ENCODE measurements at regions not wholly inside any gene's neighbourhood (a gene's known extent, or its start where the extent isn't known, plus 50 kb on each side); places are given as distances from the start of the nearest gene placed in this dataset.

DNA sequence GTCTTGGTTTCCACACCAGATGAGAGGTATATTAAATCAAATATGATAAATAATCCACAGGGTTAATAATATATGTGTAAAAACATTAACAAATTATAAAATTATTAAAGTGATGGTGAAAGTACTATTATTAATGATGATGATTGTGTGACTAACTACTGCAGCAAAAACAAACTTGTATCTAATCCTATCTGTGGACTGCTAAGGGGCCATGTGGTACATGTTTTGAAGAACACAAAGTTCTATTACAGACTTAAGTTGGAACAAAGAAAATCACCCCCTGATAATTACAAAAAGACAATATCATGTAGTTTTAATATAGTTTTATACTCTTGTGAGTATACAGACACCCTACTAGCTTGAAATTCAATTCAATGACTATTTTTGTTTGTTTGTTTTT is 504.2 kb upstream of the NBEA start:
- no peak for DNase-seq
- H3K9me3 Mint-ChIP-seq, result no peaks in the 10 kb centered on the region
- H3K27ac Mint-ChIP-seq, result no peak overlapping the region
- H3K4me3 Mint-ChIP-seq, result no peak overlapping the region
- no peaks in the 10 kb centered on the region for H3K36me3 Mint-ChIP-seq
- H3K27me3 Mint-ChIP-seq, result no peaks in the 10 kb centered on the region
- no peaks in the 10 kb centered on the region for H3K4me1 Mint-ChIP-seq

DNA sequence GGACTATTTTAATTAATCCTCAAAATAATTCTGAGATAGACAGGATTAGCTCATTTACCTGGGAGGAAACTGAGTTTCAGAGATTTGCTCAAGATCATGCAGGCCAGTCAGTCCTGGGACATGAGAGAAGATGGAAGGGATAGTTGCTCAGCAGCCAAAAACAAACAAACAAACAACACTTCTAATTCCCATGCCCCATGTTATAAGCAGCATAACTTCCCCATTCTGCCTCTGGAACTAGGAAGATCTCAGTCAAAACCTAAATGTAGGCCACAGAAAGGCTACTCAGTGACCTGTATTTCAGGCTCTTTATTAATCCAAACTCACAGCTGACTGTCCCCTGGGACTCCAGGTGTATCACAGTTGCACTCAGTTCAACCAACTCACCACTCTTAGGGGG is 489.2 kb upstream of the NBEA start:
- no peak overlapping the region for H3K4me3 Mint-ChIP-seq
- no peaks in the 10 kb centered on the region for H3K36me3 Mint-ChIP-seq
- H3K4me1 Mint-ChIP-seq, result no peaks in the 10 kb centered on the region
- no peak for DNase-seq
- no peak overlapping the region for H3K27ac Mint-ChIP-seq
- H3K27me3 Mint-ChIP-seq, result peaks cover 4% of the 10 kb centered on the region
- peaks cover 6% of the 10 kb centered on the region for H3K9me3 Mint-ChIP-seq

DNA sequence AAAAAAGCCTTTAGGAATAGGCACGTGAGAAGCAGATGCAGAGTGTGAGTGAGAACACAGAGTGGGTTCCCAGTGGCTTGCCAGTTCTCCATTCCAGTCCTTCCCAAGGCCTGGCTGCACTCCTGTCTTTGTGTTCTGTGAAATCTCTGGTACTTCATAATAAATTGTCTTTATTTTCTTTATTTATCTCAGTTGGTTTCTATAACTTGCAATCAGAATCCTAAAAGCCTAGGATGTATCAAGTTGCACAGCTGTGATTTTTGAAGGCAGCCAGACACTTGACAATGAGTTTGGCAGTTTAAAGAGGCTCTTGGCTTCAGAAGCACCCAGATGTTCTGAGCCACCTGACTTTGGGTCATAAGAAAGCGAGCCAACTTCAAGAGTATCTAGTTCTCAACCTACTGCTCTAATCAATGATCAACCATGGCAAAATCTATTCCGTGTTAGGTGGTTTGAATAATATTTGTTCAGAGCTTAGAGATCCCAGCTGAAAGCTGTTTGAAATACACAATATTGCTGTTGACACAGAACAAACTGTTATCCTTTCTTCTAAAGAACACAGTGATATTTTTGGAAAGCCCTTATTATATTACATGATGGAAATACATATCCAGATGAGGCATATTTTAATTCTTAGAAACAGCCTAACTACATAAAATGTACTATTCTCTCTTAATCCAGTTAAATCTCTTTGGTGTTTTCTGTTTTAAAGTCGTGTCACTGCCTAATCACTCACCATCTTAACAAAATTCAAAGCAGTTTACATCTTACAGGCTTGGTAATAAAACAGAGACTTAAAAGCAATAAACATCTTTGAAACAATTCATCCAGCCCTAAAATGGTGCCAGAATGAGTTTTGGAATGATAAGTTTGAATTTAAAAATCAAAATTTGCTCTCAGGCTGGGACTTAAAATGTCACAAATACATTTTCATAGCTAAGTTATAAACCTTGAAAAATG is 483.0 kb upstream of the NBEA start:
- Mint-ChIP-seq H3K4me3 (no peak overlapping the region), H3K9me3 (peaks cover 6% of the 10 kb centered on the region), H3K27ac (no peak overlapping the region), H3K4me1 (no peaks in the 10 kb centered on the region), H3K36me3 (no peaks in the 10 kb centered on the region), H3K27me3 (peaks cover 7% of the 10 kb centered on the region)
- no peak for DNase-seq

DNA sequence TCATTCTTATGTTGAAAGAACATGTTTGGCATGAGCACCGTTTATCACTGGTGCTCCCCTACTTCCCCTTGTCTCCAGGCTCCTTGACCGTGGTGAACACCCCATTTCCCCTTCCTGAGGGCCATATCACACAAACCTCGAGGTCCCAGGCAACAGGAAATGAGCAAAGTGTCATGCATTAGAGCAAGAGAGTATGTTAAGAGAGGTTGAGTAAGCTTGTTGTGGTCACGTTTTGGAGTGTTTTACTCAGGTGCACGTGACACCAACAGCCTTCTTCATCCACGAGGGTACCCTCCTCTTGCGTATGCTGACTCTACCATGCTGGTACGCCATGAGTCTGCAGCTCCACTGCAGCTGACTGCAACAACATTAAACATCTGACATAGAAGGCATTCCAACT is 482.2 kb upstream of the NBEA start:
- H3K36me3 Mint-ChIP-seq, result no peaks in the 10 kb centered on the region
- H3K27ac Mint-ChIP-seq, result no peak overlapping the region
- peaks cover 7% of the 10 kb centered on the region for H3K27me3 Mint-ChIP-seq
- peaks cover 4% of the 10 kb centered on the region for H3K9me3 Mint-ChIP-seq
- no peaks in the 10 kb centered on the region for H3K4me1 Mint-ChIP-seq
- no peak overlapping the region for H3K4me3 Mint-ChIP-seq
- DNase-seq, result no peak

DNA sequence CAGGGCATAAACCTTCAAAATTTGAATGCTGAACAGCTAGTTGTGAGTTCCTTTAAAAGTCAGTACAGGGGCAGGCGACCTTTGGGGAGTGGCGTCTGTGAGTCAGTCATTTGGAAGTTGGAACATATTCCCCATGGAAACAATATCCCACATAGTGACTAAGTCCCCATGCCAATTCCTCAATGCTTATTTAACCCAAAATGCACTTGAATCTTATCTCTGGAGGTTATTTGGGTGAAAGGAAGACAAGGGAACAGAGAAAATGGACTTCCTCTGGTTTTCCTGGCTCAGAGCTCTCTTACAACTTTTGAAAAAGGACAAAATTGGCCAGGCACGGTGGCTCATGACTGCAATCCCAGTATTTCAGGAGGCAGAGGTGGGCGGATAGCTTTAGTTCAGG is 479.2 kb upstream of the NBEA start:
- Mint-ChIP-seq H3K4me1 (no peaks in the 10 kb centered on the region), H3K36me3 (no peaks in the 10 kb centered on the region), H3K9me3 (no peaks in the 10 kb centered on the region), H3K27me3 (peaks cover 3% of the 10 kb centered on the region), H3K27ac (no peak overlapping the region), H3K4me3 (no peak overlapping the region)
- DNase-seq, result no peak

DNA sequence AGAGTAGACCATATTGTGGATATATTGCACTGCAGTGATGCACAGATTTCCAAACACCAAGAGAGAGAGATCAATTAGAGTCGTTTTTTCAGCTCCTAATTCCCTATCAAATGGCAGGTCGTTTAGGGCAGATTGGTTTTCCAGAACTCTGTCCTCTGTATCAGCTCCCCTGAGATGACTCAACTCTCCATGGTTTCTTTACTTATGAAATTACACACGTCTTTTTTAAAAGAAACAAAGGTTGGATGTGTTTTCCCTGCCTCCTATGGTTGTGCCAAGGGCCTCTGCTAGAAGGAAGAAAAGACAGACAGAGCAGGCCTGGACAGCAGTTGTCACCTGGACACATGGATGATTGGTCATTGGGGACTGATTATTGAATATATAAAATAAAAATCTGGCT is 478.1 kb upstream of the NBEA start:
- DNase-seq, result no peak
- Mint-ChIP-seq H3K4me3 (no peak overlapping the region), H3K27ac (no peak overlapping the region), H3K27me3 (peaks cover 3% of the 10 kb centered on the region), H3K9me3 (no peaks in the 10 kb centered on the region), H3K36me3 (no peaks in the 10 kb centered on the region), H3K4me1 (no peaks in the 10 kb centered on the region)

DNA sequence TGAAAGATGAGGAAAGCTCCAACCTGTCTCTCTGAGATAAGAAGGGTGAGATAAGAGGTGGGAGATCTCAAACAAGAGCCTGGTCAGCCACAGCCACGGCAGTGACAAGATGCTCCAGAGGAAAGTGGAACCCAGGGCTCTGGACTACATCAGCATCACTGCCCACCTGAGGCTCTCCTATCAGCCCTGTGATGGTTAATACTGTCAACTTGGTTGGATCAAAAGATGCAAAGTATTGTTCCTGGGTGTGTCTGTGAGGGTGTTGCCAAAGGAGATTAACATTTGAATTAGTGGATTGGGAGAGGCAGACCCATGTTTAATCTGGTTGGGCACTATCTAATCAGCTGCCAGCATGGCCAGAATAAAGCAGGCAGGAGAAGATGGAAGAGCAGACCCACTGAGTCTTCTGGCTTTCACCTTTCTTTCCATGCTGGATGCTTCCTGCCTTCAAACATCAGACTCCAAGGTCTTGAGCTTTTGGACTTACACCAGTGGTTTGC is 476.6 kb upstream of the NBEA start:
- Mint-ChIP-seq H3K27me3 (peaks cover 3% of the 10 kb centered on the region), H3K4me3 (no peak overlapping the region), H3K36me3 (no peaks in the 10 kb centered on the region), H3K4me1 (no peaks in the 10 kb centered on the region), H3K9me3 (no peaks in the 10 kb centered on the region), H3K27ac (no peak overlapping the region)
- no peak for DNase-seq

DNA sequence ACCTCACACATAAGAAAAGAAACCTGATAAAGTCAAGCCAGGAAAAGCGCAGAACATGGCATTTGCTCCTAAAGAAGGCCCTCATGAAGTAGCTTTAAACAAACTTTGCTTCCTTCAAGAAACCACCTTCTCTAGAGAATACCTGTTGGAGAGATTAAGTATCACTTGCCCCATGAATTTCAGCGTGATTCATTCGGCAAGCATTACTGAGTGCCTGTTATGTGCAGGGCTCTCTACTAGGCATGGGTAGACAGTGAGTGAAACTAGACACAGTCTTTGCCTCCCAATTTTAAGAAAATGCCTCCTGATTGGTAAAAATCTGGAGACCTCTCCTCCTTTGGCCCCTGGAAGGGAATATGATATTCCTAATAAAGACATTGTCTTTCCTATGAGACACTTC is 475.8 kb upstream of the NBEA start:
- no peaks in the 10 kb centered on the region for H3K4me1 Mint-ChIP-seq
- no peak for DNase-seq
- no peak overlapping the region for H3K4me3 Mint-ChIP-seq
- no peaks in the 10 kb centered on the region for H3K36me3 Mint-ChIP-seq
- no peaks in the 10 kb centered on the region for H3K27me3 Mint-ChIP-seq
- no peak overlapping the region for H3K27ac Mint-ChIP-seq
- no peaks in the 10 kb centered on the region for H3K9me3 Mint-ChIP-seq

DNA sequence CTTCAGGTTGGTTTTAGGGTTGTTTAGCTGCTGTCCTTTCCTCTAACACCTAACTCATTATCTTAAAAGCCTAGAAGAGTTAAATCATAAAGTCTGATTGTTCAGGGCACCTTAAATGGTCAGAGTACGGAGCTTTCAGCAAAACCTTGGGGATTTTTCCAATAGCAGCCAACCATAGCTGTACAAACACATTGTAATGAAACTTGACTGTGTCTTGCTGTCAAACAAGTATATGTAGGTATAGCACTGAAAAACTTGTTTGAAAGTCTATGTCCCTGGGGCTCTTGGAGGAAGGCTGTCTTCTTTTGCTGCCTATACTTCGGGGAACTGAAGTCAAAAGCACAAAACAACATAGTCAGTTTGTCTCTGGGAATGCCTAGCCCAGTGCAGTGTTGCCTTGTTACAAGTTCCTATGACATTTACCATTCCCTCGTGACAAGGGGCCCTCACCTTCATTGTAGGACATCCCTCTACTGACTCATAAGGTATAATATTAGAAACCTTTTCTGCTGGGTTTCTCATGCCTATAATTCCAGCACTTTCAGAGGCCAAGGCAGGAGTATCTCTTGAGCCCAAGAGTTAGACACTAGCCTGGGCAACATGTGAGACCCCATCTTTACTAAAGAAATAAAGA is 474.5 kb upstream of the NBEA start:
- Mint-ChIP-seq H3K4me1 (no peaks in the 10 kb centered on the region), H3K27ac (no peak overlapping the region), H3K36me3 (no peaks in the 10 kb centered on the region)

DNA sequence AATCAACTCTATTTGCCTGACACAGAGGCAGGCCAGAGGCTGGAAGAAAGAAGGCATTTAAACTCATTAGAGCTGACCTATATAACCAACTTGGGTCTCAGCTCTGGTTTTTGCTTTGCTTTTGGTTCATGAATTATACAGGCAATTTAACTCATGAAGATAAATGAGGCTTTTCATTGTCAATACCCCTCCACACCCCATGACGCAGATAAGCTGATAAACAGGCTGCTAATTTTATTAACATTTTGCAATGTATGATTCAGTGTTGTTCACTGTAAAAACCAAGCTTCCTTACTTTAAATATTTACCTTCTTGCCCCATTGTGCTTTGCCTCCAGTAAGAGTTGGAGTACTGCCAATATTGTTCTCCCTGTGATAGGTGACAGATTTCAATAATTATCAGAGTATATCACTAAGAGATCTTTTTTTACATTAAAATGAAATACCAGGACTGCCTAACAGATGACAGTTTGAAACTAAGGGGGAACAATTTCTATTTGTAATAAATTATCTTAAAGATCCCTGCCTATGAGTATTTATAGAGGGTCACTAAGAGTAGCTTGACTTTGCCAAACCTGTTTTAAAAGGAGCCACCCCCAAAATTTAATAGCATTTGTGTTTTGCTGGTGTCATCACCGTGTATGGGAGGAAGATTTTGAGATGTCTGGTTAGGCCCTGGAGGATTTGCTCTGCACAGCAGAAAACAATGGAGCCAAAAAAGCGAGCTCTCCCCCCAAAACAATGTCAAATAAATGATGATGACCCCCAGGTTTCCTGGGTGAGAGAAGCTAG is 472.7 kb upstream of the NBEA start:
- H3K4me3 Mint-ChIP-seq, result no peak overlapping the region
- H3K27ac Mint-ChIP-seq, result no peak overlapping the region
- H3K27me3 Mint-ChIP-seq, result no peaks in the 10 kb centered on the region
- H3K9me3 Mint-ChIP-seq, result no peaks in the 10 kb centered on the region
- no peaks in the 10 kb centered on the region for H3K4me1 Mint-ChIP-seq
- DNase-seq, result no peak
- H3K36me3 Mint-ChIP-seq, result no peaks in the 10 kb centered on the region

More for the DNA sequence above, 474.5 kb upstream of the NBEA start:
- no peak for DNase-seq
- Mint-ChIP-seq H3K4me3 (no peak overlapping the region), H3K9me3 (no peaks in the 10 kb centered on the region), H3K27me3 (no peaks in the 10 kb centered on the region)

DNA sequence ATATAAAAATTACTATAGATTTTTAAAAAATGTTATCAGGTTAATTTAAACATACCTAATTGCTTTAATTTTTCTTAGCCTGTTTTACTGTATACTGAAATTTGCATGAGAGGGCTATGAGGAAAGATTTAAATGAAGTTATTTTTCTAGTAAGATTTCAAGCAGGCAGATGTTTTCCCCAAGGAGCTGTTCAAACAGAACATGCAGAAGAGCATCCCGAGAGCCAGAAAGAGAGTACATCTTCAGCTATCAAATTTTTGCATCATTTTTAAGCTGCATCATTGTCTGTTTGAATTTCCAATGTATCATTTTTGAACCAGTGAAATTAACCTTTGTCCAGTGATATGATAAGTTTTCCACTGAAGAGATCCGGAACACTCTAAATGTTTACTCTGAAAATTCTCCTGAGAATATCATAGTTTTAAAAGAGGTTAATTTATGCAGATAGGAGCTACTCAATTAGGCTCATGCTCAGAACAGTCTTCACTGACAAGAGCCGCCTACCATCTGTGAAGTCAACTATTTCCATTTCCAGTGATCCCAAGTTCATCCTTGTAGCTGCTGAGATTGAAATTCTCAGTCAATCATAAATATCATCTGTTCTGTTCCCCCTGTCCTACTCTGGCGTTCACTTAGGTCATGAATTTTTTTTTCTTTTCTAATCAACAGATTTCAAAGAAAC is 467.7 kb upstream of the NBEA start:
- no peak overlapping the region for H3K27ac Mint-ChIP-seq
- H3K36me3 Mint-ChIP-seq, result no peaks in the 10 kb centered on the region
- no peaks in the 10 kb centered on the region for H3K9me3 Mint-ChIP-seq
- no peak for DNase-seq
- no peaks in the 10 kb centered on the region for H3K27me3 Mint-ChIP-seq
- H3K4me1 Mint-ChIP-seq, result no peaks in the 10 kb centered on the region
- no peak overlapping the region for H3K4me3 Mint-ChIP-seq

DNA sequence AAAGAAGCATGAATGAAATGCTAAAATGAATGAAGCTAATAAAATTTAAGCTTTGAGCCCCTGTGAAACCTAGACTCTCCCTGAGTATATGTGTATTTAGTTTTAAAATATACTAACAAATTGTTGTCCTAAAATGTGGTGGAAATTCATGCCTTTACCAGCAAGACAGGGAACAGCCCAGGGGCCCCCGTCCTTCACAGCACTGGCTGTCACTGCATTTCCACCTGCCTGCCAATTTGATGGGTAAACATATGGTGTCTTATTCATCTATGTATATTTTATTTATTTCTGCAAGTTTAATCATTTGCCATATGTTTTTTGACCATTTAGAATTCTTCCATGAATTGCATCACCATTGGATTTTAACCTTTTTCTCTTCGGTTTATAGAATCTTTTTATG is 463.7 kb upstream of the NBEA start:
- H3K4me1 Mint-ChIP-seq, result no peaks in the 10 kb centered on the region
- H3K9me3 Mint-ChIP-seq, result no peaks in the 10 kb centered on the region
- no peak for DNase-seq
- no peaks in the 10 kb centered on the region for H3K27me3 Mint-ChIP-seq
- no peak overlapping the region for H3K4me3 Mint-ChIP-seq
- no peaks in the 10 kb centered on the region for H3K36me3 Mint-ChIP-seq
- H3K27ac Mint-ChIP-seq, result no peak overlapping the region

DNA sequence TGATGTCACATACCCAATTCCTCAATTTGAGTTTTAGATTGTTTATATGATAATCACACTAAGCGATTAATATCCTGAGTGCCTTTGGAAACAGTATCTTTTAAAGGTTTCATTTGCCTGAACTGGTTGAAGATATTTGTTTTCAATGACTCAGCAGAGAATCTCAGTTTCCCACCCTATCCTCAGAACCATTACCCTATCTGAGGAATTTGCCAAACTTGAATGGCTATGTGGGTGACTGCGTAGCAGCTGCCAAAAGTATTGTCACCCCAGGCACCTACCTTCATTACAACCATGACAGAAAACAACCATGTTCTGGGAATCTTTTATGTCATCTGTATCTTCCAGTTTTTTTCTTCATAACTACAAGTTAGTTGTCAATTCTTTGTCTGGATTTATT is 440.1 kb upstream of the NBEA start:
- no peaks in the 10 kb centered on the region for H3K4me1 Mint-ChIP-seq
- no peak overlapping the region for H3K27ac Mint-ChIP-seq
- H3K27me3 Mint-ChIP-seq, result no peaks in the 10 kb centered on the region
- no peaks in the 10 kb centered on the region for H3K36me3 Mint-ChIP-seq
- peaks cover 2% of the 10 kb centered on the region for H3K9me3 Mint-ChIP-seq
- DNase-seq, result no peak
- H3K4me3 Mint-ChIP-seq, result no peak overlapping the region

DNA sequence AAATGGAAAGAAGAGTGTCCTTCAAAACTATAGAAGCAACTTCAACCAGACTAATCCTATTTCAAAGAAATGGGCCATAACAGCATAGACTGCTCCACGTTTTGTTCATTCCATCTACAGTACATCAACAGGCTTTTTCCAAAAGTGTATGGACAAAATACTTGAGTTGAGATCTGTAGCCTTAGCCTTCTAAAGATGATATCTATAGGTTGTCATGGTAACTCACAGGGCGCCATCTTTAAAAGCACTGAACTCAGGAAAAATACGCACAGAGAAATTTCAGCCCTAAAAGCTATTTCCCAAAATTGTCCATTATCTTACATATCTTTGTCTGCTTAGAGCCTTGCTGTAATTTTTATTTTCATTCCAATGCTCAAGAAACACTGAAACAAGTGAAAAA is 439.4 kb upstream of the NBEA start:
- Mint-ChIP-seq H3K9me3 (peaks cover 2% of the 10 kb centered on the region), H3K27me3 (no peaks in the 10 kb centered on the region), H3K4me3 (no peak overlapping the region), H3K36me3 (no peaks in the 10 kb centered on the region), H3K4me1 (no peaks in the 10 kb centered on the region), H3K27ac (no peak overlapping the region)
- no peak for DNase-seq

DNA sequence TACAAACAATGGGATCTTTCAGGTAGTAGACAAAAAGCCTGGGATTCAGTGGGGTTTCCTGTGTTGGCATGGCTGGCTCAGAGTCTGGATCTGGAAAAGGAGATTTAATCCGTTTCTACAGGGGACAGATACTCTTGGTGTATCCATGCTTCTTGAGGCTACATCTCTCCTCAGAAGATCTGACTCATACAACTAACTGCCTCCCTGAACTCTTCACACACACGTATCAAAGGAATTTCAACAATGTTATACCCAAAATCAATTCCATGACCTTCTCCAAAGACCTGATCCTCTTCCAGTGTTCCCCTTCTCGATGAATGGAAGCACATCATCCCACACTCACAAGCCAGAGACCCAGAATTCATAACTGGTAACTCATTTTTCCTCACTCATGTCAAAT is 435.3 kb upstream of the NBEA start:
- H3K27me3 Mint-ChIP-seq, result no peaks in the 10 kb centered on the region
- no peaks in the 10 kb centered on the region for H3K4me1 Mint-ChIP-seq
- H3K9me3 Mint-ChIP-seq, result no peaks in the 10 kb centered on the region
- no peak overlapping the region for H3K27ac Mint-ChIP-seq
- no peak overlapping the region for H3K4me3 Mint-ChIP-seq
- no peak for DNase-seq
- H3K36me3 Mint-ChIP-seq, result no peaks in the 10 kb centered on the region
